Nephron (organoid): ENCODE measurements at regions not wholly inside any gene's neighbourhood (a gene's known extent, or its start where the extent isn't known, plus 50 kb on each side); places are given as distances from the start of the nearest gene placed in this dataset.

ENCODE experiments used
- H3K27ac Mint-ChIP-seq, 3 experiments: 2 replicates each; pipeline ENCODE4 v1.8.0; 2020; ENCODE audit warnings: mixed read lengths in 3 of 3, mild to moderate bottlenecking in 2 of 3, moderate library complexity in 1 of 3
- H3K27me3 Mint-ChIP-seq: 2 replicates; pipeline ENCODE4 v1.8.0; 2021; ENCODE audit warnings: low read depth, mild to moderate bottlenecking, moderate library complexity, mixed read lengths
- H3K36me3 Mint-ChIP-seq: 2 replicates; pipeline ENCODE4 v1.8.0; 2020; ENCODE audit warnings: low read depth, mixed read lengths
- H3K4me1 Mint-ChIP-seq: 2 replicates; pipeline ENCODE4 v1.8.0; 2020; ENCODE audit warnings: mixed read lengths
- H3K4me3 Mint-ChIP-seq, 3 experiments: 2 replicates each; pipeline ENCODE4 v1.8.0; 2020; ENCODE audit warnings: mild to moderate bottlenecking in 3 of 3, mixed read lengths in 3 of 3, moderate library complexity in 2 of 3
- H3K9me3 Mint-ChIP-seq: 2 replicates; pipeline ENCODE4 v1.8.0; 2020; ENCODE audit warnings: mixed read lengths
- CTCF ChIP-seq, 3 experiments: fragments of 200-600 bp; sonication (generic); IDR thresholded peaks; one replicate each; pipeline ENCODE4 v1.5.0; 2021; ENCODE audit warnings: antibody characterized with exemption in 3 of 3; ENCODE audit not compliant: unreplicated experiment in 3 of 3

- Mint-ChIP-seq H3K9me3 (peaks cover 9% of the 10 kb centered on the region), H3K4me1 (no peaks in the 10 kb centered on the region), H3K36me3 (no peaks in the 10 kb centered on the region), H3K27me3 (peaks cover 4% of the 10 kb centered on the region), H3K27ac (no peak overlapping the region), H3K4me3 (no peak overlapping the region)
- no peak for TF ChIP-seq CTCF (IDR thresholded peaks at IDR 0.05; ENCODE audit: unreplicated experiment in 3 of 3)
Observed at GRCh38 chr13:75161804-75162203, 320.2 kb downstream of the TBC1D4 start.

GRCh38 chr13:75160984-75161383 is 321.0 kb downstream of the TBC1D4 start:
- H3K27ac Mint-ChIP-seq: no peak overlapping the region
- no peaks in the 10 kb centered on the region for H3K36me3 Mint-ChIP-seq
- H3K4me3 Mint-ChIP-seq: no peak overlapping the region
- H3K4me1 Mint-ChIP-seq: no peaks in the 10 kb centered on the region
- peaks cover 4% of the 10 kb centered on the region for H3K27me3 Mint-ChIP-seq
- no peak for TF ChIP-seq CTCF (IDR thresholded peaks at IDR 0.05; ENCODE audit: unreplicated experiment in 3 of 3)
- peaks cover 13% of the 10 kb centered on the region for H3K9me3 Mint-ChIP-seq

- no peak overlapping the region for H3K4me3 Mint-ChIP-seq
- no peak overlapping the region for H3K27ac Mint-ChIP-seq
- H3K27me3 Mint-ChIP-seq: peaks cover 7% of the 10 kb centered on the region
- H3K9me3 Mint-ChIP-seq: peaks cover 22% of the 10 kb centered on the region
- peaks cover 9% of the 10 kb centered on the region for H3K36me3 Mint-ChIP-seq
- no peaks in the 10 kb centered on the region for H3K4me1 Mint-ChIP-seq
- TF ChIP-seq CTCF (IDR thresholded peaks at IDR 0.05; ENCODE audit: unreplicated experiment in 3 of 3): no peak
Observed at GRCh38 chr13:75154331-75154730, 327.6 kb downstream of the TBC1D4 start.

GRCh38 chr13:75153834-75154233 is 328.1 kb downstream of the TBC1D4 start:
- no peak for TF ChIP-seq CTCF (IDR thresholded peaks at IDR 0.05; ENCODE audit: unreplicated experiment in 3 of 3)
- H3K9me3 Mint-ChIP-seq: peaks cover 22% of the 10 kb centered on the region
- peaks cover 7% of the 10 kb centered on the region for H3K27me3 Mint-ChIP-seq

GRCh38 chr13:75153386-75153785 is 328.6 kb downstream of the TBC1D4 start:
- peaks cover 7% of the 10 kb centered on the region for H3K27me3 Mint-ChIP-seq

More at GRCh38 chr13:75153834-75154233, 328.1 kb downstream of the TBC1D4 start:
- Mint-ChIP-seq H3K27ac (no peak overlapping the region), H3K4me1 (no peaks in the 10 kb centered on the region), H3K36me3 (peaks cover 9% of the 10 kb centered on the region), H3K4me3 (no peak overlapping the region)

More at GRCh38 chr13:75153386-75153785, 328.6 kb downstream of the TBC1D4 start:
- no peak overlapping the region for H3K4me3 Mint-ChIP-seq
- H3K9me3 Mint-ChIP-seq: peaks cover 21% of the 10 kb centered on the region
- H3K36me3 Mint-ChIP-seq: peaks cover 9% of the 10 kb centered on the region
- no peak for TF ChIP-seq CTCF (IDR thresholded peaks at IDR 0.05; ENCODE audit: unreplicated experiment in 3 of 3)
- no peak overlapping the region for H3K27ac Mint-ChIP-seq
- H3K4me1 Mint-ChIP-seq: no peaks in the 10 kb centered on the region
